ENCODE measurements at regions not wholly inside any gene's neighbourhood (a gene's known extent, or its start where the extent isn't known, plus 50 kb on each side); places are given as distances from the start of the nearest gene placed in this dataset.

GRCh38 chr2:207375207-207375875 is 154.4 kb upstream of the CREB1 start:
- TF ChIP-seq POLR2A (conservative IDR thresholded peaks at IDR 0.05) (no peak), ZFP36 (IDR thresholded peaks at IDR 0.05; ENCODE audit: low read depth, low read length, partially characterized antibody) (no peak), NBN (IDR thresholded peaks at IDR 0.05; ENCODE audit: low read depth) (no peak), PRPF4 (IDR thresholded peaks at IDR 0.05; ENCODE audit: insufficient read depth, low read depth, low read length, poor library complexity, severe bottlenecking) (no peak), RNF219 (CRISPR knock-in tag; IDR thresholded peaks at IDR 0.05) (no peak), SIN3A (IDR thresholded peaks at IDR 0.05; ENCODE audit: borderline replicate concordance in 2 of 2, control insufficient read depth in 1 of 2, low read depth in 2 of 2, low read length in 2 of 2) (no peak), SREBF2 (CRISPR knock-in tag; IDR thresholded peaks at IDR 0.05) (no peak)
- TF ChIP-seq, protein P1, sequence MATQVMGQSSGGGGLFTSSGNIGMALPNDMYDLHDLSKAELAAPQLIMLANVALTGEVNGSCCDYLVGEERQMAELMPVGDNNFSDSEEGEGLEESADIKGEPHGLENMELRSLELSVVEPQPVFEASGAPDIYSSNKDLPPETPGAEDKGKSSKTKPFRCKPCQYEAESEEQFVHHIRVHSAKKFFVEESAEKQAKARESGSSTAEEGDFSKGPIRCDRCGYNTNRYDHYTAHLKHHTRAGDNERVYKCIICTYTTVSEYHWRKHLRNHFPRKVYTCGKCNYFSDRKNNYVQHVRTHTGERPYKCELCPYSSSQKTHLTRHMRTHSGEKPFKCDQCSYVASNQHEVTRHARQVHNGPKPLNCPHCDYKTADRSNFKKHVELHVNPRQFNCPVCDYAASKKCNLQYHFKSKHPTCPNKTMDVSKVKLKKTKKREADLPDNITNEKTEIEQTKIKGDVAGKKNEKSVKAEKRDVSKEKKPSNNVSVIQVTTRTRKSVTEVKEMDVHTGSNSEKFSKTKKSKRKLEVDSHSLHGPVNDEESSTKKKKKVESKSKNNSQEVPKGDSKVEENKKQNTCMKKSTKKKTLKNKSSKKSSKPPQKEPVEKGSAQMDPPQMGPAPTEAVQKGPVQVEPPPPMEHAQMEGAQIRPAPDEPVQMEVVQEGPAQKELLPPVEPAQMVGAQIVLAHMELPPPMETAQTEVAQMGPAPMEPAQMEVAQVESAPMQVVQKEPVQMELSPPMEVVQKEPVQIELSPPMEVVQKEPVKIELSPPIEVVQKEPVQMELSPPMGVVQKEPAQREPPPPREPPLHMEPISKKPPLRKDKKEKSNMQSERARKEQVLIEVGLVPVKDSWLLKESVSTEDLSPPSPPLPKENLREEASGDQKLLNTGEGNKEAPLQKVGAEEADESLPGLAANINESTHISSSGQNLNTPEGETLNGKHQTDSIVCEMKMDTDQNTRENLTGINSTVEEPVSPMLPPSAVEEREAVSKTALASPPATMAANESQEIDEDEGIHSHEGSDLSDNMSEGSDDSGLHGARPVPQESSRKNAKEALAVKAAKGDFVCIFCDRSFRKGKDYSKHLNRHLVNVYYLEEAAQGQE (IDR thresholded peaks at IDR 0.05; ENCODE audit: borderline replicate concordance): no peak
- TF ChIP-seq, protein P1 (CRISPR knock-in tag; IDR thresholded peaks at IDR 0.05; ENCODE audit: low read depth): no peak

Data from K562 (cell line).